ENCODE measurements at regions not wholly inside any gene's neighbourhood (a gene's known extent, or its start where the extent isn't known, plus 50 kb on each side); places are given as distances from the start of the nearest gene placed in this dataset.

DNA sequence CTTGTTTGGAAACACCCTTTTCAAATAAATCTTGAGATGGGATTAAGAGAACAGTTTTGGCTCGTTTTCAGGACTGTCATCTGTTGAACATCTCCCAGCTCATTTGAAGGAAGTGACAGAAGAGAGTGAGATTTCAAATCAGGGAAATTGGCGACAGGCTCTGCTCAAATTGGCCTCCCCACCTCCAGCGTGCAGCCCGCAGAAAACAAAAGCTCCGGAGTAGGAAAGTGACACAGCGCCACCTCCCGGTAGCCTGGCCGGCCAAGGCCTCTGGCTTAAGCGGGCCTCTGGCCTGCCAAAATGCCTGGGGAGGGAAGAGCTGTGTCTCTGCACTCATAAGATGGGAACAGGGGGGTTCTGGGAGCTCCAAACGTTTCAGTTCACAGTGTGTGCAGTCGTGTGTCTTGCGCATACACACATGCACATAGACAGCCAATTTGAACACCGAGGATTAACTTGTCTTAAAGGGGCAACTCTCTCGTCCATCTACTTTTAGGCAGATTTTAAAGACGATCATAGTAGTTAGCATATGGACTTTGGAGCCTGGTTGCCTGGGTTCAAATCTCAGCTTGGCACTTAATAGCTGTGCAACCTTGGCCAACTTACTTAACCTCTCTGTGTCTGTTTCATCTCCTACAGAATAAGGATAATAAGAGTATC, 132.7 kb upstream of the RCN1 start:
- no peaks in the 10 kb centered on the region for H3K36me3 ChIP-seq (ENCODE audit: insufficient read depth)
- no peaks in the 10 kb centered on the region for H4K20me1 ChIP-seq (ENCODE audit: insufficient read depth)
- H3K9ac ChIP-seq = no peak overlapping the region
- TF ChIP-seq, protein P1, sequence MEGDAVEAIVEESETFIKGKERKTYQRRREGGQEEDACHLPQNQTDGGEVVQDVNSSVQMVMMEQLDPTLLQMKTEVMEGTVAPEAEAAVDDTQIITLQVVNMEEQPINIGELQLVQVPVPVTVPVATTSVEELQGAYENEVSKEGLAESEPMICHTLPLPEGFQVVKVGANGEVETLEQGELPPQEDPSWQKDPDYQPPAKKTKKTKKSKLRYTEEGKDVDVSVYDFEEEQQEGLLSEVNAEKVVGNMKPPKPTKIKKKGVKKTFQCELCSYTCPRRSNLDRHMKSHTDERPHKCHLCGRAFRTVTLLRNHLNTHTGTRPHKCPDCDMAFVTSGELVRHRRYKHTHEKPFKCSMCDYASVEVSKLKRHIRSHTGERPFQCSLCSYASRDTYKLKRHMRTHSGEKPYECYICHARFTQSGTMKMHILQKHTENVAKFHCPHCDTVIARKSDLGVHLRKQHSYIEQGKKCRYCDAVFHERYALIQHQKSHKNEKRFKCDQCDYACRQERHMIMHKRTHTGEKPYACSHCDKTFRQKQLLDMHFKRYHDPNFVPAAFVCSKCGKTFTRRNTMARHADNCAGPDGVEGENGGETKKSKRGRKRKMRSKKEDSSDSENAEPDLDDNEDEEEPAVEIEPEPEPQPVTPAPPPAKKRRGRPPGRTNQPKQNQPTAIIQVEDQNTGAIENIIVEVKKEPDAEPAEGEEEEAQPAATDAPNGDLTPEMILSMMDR (conservative IDR thresholded peaks at IDR 0.05; ENCODE audit: low read depth, low read length) = peak; percentile 67
- no peak overlapping the region for H3K4me2 ChIP-seq
- no peak overlapping the region for H3K4me3 ChIP-seq (IDR thresholded peaks at IDR 0.05; ENCODE audit: insufficient read depth, low read depth, low read length)
- no peaks in the 10 kb centered on the region for H3K79me2 ChIP-seq (ENCODE audit: insufficient read depth, low read depth)
- no peaks in the 10 kb centered on the region for H3K4me1 ChIP-seq (ENCODE audit: low read depth, poor library complexity, severe bottlenecking)
- peak overlapping the region; percentile 45; the same call in 1 of the 2 replicates for H2AFZ ChIP-seq (ENCODE audit: low read depth)
- no peak overlapping the region for H3K27ac ChIP-seq
- H3K27me3 ChIP-seq (ENCODE audit: insufficient read depth, low read depth) = no peaks in the 10 kb centered on the region

DNA sequence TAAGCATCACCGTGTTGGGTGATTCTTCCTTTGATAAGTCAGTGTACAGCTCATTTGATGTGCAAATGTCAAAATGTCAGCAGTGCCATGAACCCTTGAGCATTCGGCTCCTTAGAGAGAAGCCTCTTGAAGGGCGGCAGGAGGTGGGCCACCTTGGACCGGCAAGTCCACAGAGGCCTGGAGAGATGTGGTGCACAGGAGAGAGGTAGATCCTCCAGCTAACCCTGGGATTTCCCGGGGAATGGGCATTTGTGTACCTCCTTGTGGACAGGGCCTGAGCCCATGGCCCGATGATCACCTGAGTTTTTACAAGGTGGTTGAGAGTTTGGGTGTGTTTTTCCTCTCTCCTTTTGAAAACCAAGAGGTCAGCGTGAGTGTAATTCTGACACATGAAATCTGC, 133.2 kb upstream of the RCN1 start:
- Histone ChIP-seq H4K20me1 (ENCODE audit: insufficient read depth) (no peaks in the 10 kb centered on the region), H3K27me3 (ENCODE audit: insufficient read depth, low read depth) (no peaks in the 10 kb centered on the region), H3K4me2 (no peak overlapping the region), H3K79me2 (ENCODE audit: insufficient read depth, low read depth) (no peaks in the 10 kb centered on the region), H2AFZ (ENCODE audit: low read depth) (peak overlapping the region; percentile 45; the same call in 1 of the 2 replicates), H3K27ac (no peak overlapping the region), H3K9ac (no peak overlapping the region), H3K4me3 (IDR thresholded peaks at IDR 0.05; ENCODE audit: insufficient read depth, low read depth, low read length) (no peak overlapping the region), H3K4me1 (ENCODE audit: low read depth, poor library complexity, severe bottlenecking) (no peaks in the 10 kb centered on the region), H3K36me3 (ENCODE audit: insufficient read depth) (no peaks in the 10 kb centered on the region)
- TF ChIP-seq, protein P1 (conservative IDR thresholded peaks at IDR 0.05; ENCODE audit: low read depth, low read length) = no peak

DNA sequence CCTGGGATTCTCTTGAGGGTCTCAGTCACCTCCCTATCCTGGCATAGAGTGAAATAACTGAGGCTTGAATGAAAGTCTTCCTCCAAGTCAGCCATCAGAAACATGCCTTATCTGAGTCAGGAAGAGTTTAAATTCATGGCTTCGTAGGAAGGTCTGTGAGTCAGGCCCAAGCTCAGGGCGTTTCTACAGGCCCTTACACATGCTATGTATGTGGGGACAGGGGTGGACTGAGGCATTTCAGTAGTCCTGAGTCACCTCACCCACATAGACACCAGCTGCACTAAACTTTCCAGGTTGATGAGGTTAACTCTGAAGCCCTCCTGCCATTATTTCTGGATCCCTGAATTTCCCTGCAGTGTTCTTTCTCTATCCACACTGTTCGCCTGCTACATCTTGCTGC, 134.6 kb upstream of the RCN1 start:
- Histone ChIP-seq H4K20me1 (ENCODE audit: insufficient read depth) (no peaks in the 10 kb centered on the region), H3K4me3 (IDR thresholded peaks at IDR 0.05; ENCODE audit: insufficient read depth, low read depth, low read length) (no peak overlapping the region), H3K27me3 (ENCODE audit: insufficient read depth, low read depth) (no peaks in the 10 kb centered on the region), H3K27ac (no peak overlapping the region), H3K4me1 (ENCODE audit: low read depth, poor library complexity, severe bottlenecking) (no peaks in the 10 kb centered on the region), H2AFZ (ENCODE audit: low read depth) (no peak overlapping the region), H3K36me3 (ENCODE audit: insufficient read depth) (no peaks in the 10 kb centered on the region), H3K79me2 (ENCODE audit: insufficient read depth, low read depth) (no peaks in the 10 kb centered on the region), H3K4me2 (no peak overlapping the region), H3K9ac (no peak overlapping the region)
- TF ChIP-seq, protein P1 (conservative IDR thresholded peaks at IDR 0.05; ENCODE audit: low read depth, low read length) = no peak

GRCh38 chr11:31955838-31956237, 135.0 kb upstream of the RCN1 start:
- no peaks in the 10 kb centered on the region for H4K20me1 ChIP-seq (ENCODE audit: insufficient read depth)
- no peak overlapping the region for H3K4me2 ChIP-seq
- no peaks in the 10 kb centered on the region for H3K36me3 ChIP-seq (ENCODE audit: insufficient read depth)
- H3K9ac ChIP-seq = no peak overlapping the region
- no peak overlapping the region for H2AFZ ChIP-seq (ENCODE audit: low read depth)
- no peaks in the 10 kb centered on the region for H3K4me1 ChIP-seq (ENCODE audit: low read depth, poor library complexity, severe bottlenecking)
- TF ChIP-seq, protein P1 (conservative IDR thresholded peaks at IDR 0.05; ENCODE audit: low read depth, low read length) = no peak
- no peaks in the 10 kb centered on the region for H3K27me3 ChIP-seq (ENCODE audit: insufficient read depth, low read depth)
- no peak overlapping the region for H3K4me3 ChIP-seq (IDR thresholded peaks at IDR 0.05; ENCODE audit: insufficient read depth, low read depth, low read length)
- no peak overlapping the region for H3K27ac ChIP-seq
- H3K79me2 ChIP-seq (ENCODE audit: insufficient read depth, low read depth) = no peaks in the 10 kb centered on the region

Data from KMS-11 (cell line).